ENCODE measurements at regions not wholly inside any gene's neighbourhood (a gene's known extent, or its start where the extent isn't known, plus 50 kb on each side); places are given as distances from the start of the nearest gene placed in this dataset.

- H3K36me3 ChIP-seq: no peaks in the 10 kb centered on the region
- H3K27me3 ChIP-seq: no peaks in the 10 kb centered on the region
- no peaks in the 10 kb centered on the region for H3K4me1 ChIP-seq
- ATAC-seq (peak; percentile 58), DNase-seq (no peak)
- TF ChIP-seq, protein P1, sequence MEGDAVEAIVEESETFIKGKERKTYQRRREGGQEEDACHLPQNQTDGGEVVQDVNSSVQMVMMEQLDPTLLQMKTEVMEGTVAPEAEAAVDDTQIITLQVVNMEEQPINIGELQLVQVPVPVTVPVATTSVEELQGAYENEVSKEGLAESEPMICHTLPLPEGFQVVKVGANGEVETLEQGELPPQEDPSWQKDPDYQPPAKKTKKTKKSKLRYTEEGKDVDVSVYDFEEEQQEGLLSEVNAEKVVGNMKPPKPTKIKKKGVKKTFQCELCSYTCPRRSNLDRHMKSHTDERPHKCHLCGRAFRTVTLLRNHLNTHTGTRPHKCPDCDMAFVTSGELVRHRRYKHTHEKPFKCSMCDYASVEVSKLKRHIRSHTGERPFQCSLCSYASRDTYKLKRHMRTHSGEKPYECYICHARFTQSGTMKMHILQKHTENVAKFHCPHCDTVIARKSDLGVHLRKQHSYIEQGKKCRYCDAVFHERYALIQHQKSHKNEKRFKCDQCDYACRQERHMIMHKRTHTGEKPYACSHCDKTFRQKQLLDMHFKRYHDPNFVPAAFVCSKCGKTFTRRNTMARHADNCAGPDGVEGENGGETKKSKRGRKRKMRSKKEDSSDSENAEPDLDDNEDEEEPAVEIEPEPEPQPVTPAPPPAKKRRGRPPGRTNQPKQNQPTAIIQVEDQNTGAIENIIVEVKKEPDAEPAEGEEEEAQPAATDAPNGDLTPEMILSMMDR (IDR thresholded peaks at IDR 0.05): no peak
- intact Hi-C loops (cut with DNase I): no loop called here
- H3K27ac ChIP-seq: no peak overlapping the region
- no peak overlapping the region for H3K4me3 ChIP-seq
- H3K9me3 ChIP-seq: no peaks in the 10 kb centered on the region
These were observed 225.8 kb downstream of the ETS1 start for GRCh38 chr11:128361451-128362020.

- ATAC-seq: no peak
- no peak for DNase-seq
- H3K4me3 ChIP-seq: no peak overlapping the region
- TF ChIP-seq, protein P1 (IDR thresholded peaks at IDR 0.05): no peak
- no peaks in the 10 kb centered on the region for H3K27me3 ChIP-seq
- no peaks in the 10 kb centered on the region for H3K9me3 ChIP-seq
- intact Hi-C loops (cut with DNase I): no loop called here
- H3K36me3 ChIP-seq: no peaks in the 10 kb centered on the region
- H3K4me1 ChIP-seq: no peaks in the 10 kb centered on the region
- H3K27ac ChIP-seq: no peak overlapping the region
These were observed 227.8 kb downstream of the ETS1 start for GRCh38 chr11:128359515-128359914.

DNA sequence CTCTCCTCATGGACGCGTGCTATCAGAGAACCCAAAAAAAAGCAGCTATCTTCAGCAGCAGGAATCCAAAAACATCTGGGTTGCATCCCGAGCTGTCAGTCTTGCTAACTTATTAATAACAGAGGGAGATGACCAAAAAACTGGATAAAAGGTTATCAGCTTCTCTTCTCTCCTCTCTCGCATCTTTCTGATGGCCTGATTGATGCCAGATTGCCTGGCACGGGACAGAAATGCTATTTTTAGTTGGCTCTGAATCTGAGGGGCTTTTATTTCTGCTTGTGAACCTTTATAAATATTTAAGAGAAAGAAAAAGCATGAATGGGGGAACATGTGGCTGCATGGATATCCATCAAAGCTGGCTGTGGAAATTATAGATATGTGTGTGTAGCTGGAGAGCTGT, 230.3 kb downstream of the ETS1 start:
- Histone ChIP-seq H3K9me3 (no peaks in the 10 kb centered on the region), H3K27me3 (no peaks in the 10 kb centered on the region), H3K36me3 (no peaks in the 10 kb centered on the region), H3K27ac (no peak overlapping the region), H3K4me3 (no peak overlapping the region), H3K4me1 (no peaks in the 10 kb centered on the region)
- DNase-seq (no peak), ATAC-seq (no peak)
- intact Hi-C loops (cut with DNase I): no loop called here
- TF ChIP-seq, protein P1 (IDR thresholded peaks at IDR 0.05): no peak

DNA sequence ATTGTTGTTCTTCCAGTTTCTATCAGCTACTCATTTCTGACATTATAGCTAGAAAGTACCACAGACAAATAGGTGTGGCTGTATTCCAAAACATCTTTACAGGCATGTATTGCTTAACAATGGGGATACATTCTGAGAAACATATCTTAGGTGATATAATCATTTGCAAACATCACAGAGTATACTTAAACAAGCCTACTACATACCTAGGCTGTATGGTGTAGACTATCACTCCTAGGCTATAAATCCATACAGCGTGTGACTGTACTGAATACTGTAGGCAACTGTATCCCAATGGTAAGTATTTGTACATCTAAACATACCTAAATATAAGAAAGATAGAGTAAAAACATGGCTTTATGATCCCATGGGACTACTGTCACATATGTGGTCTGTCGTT, 231.8 kb downstream of the ETS1 start:
- intact Hi-C loops (cut with DNase I): no loop called here
- no peak for ATAC-seq

GRCh38 chr11:128354476-128354875, 232.9 kb downstream of the ETS1 start:
- Histone ChIP-seq H3K9me3 (no peaks in the 10 kb centered on the region), H3K4me1 (no peaks in the 10 kb centered on the region), H3K27me3 (no peaks in the 10 kb centered on the region), H3K27ac (no peak overlapping the region), H3K36me3 (no peaks in the 10 kb centered on the region), H3K4me3 (no peak overlapping the region)
- no peak for ATAC-seq
- TF ChIP-seq, protein P1 (IDR thresholded peaks at IDR 0.05): no peak
- intact Hi-C loops (cut with DNase I): no loop called here
- no peak for DNase-seq

More for the DNA sequence above, 231.8 kb downstream of the ETS1 start:
- no peaks in the 10 kb centered on the region for H3K36me3 ChIP-seq
- no peaks in the 10 kb centered on the region for H3K27me3 ChIP-seq
- H3K4me3 ChIP-seq: no peak overlapping the region
- TF ChIP-seq, protein P1 (IDR thresholded peaks at IDR 0.05): no peak
- DNase-seq: no peak
- H3K27ac ChIP-seq: no peak overlapping the region
- H3K4me1 ChIP-seq: no peaks in the 10 kb centered on the region
- H3K9me3 ChIP-seq: no peaks in the 10 kb centered on the region

DNA sequence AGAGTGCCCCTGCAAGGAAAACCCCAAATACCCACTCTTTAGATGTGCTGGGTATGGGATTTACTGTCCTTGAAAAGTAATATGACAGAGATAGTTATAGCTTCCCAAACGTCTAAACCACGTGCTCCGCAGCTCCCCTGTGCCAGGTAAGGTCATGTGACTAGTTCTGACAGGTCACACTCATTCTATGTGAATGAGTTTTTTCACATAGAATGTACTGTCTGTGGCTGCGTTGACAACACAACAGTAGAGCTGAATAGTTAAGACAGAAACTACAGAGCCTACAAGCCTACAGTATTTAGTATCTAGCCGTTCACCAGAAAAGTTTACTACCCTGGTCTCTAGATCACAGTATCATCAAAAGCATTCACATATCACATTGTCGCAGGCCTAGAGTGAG, 236.2 kb downstream of the ETS1 start:
- Histone ChIP-seq H3K4me3 (no peak overlapping the region), H3K27ac (no peak overlapping the region), H3K36me3 (no peaks in the 10 kb centered on the region), H3K4me1 (no peaks in the 10 kb centered on the region), H3K9me3 (no peaks in the 10 kb centered on the region), H3K27me3 (no peaks in the 10 kb centered on the region)
- intact Hi-C loops (cut with DNase I): no loop called here
- DNase-seq (no peak), ATAC-seq (no peak)
- TF ChIP-seq, protein P1 (IDR thresholded peaks at IDR 0.05): no peak
